ENCODE measurements at regions not wholly inside any gene's neighbourhood (a gene's known extent, or its start where the extent isn't known, plus 50 kb on each side); places are given as distances from the start of the nearest gene placed in this dataset.

DNA sequence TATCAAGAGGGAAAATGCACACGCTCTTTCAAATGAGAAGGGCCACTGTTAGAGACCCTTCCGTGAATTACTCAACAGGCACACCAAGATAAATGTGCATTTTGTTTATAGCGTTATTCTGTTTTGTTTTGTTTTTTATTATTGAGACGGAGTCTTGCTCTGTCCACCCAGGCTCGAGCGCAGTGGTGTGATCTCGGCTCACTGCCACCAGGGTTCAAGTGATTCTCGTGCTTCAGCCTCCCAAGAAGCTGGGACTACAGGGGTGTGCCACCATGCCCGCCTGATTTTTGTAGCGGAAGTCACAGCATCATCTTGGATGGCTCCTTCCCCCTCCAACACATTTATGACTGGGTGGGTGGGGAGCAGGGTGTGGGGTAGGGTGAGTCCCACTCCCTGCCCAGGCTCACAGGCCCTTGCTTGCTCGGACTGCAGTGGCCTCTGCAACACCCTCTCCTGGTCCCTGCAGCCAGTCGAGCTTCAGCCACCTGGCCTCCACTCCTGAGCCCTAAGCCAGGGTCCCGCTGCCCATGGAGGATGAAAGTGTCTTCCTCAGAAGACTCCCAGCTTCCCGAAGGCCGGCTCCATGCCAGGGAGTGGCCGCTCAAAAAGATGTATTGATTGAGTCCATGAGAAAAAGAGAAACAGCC lies 68.0 kb downstream of the RTL6 start:
- H3K9me3 ChIP-seq (ENCODE audit: low read depth, low read length), result no peaks in the 10 kb centered on the region
- DNase-seq (ENCODE audit: insufficient read length, low spot score, missing footprints), result peak; percentile 42
- H3K79me2 ChIP-seq (ENCODE audit: insufficient read depth, low read length), result no peaks in the 10 kb centered on the region
- no peak overlapping the region for H3K4me2 ChIP-seq (ENCODE audit: insufficient read depth, low read length)
- H3K4me3 ChIP-seq (ENCODE audit: insufficient read depth, low read length), result no peak overlapping the region
- H3K27me3 ChIP-seq (ENCODE audit: insufficient read depth, low read length), result peaks cover 24% of the 10 kb centered on the region
- no peak overlapping the region for H2AFZ ChIP-seq (ENCODE audit: low read length)
- TF ChIP-seq, protein P1, sequence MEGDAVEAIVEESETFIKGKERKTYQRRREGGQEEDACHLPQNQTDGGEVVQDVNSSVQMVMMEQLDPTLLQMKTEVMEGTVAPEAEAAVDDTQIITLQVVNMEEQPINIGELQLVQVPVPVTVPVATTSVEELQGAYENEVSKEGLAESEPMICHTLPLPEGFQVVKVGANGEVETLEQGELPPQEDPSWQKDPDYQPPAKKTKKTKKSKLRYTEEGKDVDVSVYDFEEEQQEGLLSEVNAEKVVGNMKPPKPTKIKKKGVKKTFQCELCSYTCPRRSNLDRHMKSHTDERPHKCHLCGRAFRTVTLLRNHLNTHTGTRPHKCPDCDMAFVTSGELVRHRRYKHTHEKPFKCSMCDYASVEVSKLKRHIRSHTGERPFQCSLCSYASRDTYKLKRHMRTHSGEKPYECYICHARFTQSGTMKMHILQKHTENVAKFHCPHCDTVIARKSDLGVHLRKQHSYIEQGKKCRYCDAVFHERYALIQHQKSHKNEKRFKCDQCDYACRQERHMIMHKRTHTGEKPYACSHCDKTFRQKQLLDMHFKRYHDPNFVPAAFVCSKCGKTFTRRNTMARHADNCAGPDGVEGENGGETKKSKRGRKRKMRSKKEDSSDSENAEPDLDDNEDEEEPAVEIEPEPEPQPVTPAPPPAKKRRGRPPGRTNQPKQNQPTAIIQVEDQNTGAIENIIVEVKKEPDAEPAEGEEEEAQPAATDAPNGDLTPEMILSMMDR (IDR thresholded peaks at IDR 0.05; ENCODE audit: extremely low read depth, low read depth, low read length), result no peak
- no peaks in the 10 kb centered on the region for H3K36me3 ChIP-seq (ENCODE audit: insufficient read depth, low read length)
- H3K27ac ChIP-seq (ENCODE audit: low read depth, low read length), result no peak overlapping the region
- no peaks in the 10 kb centered on the region for H4K20me1 ChIP-seq (ENCODE audit: insufficient read depth, low read length)
- H3K4me1 ChIP-seq (ENCODE audit: insufficient read depth, low read length), result no peaks in the 10 kb centered on the region

DNA sequence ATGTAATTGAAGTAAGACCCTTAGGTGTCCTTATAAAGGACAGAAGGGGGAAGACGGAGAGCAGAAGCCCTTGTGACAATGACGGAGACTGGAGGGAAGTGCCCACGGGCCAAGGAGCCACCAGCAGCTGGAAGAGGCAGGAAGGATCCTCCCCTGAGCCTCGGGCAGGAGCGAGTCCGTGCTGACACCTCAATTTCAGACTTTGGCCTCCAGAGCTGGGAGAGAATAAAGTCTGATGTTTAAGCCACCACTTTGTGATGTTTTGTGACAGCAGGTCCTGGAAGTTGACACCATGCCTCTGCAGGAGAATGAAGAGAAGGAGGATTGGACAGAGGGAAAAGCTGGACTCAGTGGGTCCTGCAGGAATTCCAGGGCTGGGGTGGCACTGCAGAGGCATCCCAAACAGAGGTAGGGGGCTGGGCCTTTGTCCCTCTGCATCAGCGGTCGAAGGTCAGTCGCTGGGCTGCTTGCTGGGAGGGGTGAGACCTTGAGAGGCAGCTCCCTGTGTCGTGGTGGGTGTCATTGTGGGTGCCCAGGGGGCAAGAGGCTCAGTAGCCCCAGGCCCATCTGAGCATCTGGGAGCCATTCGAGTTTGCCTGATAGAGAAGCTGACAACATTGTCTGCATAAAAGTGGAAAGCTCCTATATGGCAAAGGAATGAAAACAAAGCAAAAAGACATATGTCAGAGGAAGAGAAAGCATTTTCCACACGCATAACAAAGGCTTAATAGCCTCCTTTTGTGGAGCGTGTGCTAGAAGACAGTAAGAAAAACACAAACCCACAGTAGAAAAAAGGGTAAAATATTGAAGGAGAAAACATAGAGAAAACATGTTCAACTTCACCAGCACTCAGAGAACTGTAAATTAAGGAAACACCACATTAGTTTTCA lies 68.8 kb downstream of the RTL6 start:
- no peak overlapping the region for H3K27ac ChIP-seq (ENCODE audit: low read depth, low read length)
- H2AFZ ChIP-seq (ENCODE audit: low read length), result no peak overlapping the region
- no peak overlapping the region for H3K4me2 ChIP-seq (ENCODE audit: insufficient read depth, low read length)
- TF ChIP-seq, protein P1 (IDR thresholded peaks at IDR 0.05; ENCODE audit: extremely low read depth, low read depth, low read length), result no peak
- H3K79me2 ChIP-seq (ENCODE audit: insufficient read depth, low read length), result no peaks in the 10 kb centered on the region
- H3K9me3 ChIP-seq (ENCODE audit: low read depth, low read length), result no peaks in the 10 kb centered on the region
- peaks cover 17% of the 10 kb centered on the region for H3K27me3 ChIP-seq (ENCODE audit: insufficient read depth, low read length)
- H3K36me3 ChIP-seq (ENCODE audit: insufficient read depth, low read length), result no peaks in the 10 kb centered on the region
- no peaks in the 10 kb centered on the region for H3K4me1 ChIP-seq (ENCODE audit: insufficient read depth, low read length)
- H4K20me1 ChIP-seq (ENCODE audit: insufficient read depth, low read length), result no peaks in the 10 kb centered on the region
- no peak overlapping the region for H3K4me3 ChIP-seq (ENCODE audit: insufficient read depth, low read length)
- peak; percentile 48 for DNase-seq (ENCODE audit: insufficient read length, low spot score, missing footprints)

DNA sequence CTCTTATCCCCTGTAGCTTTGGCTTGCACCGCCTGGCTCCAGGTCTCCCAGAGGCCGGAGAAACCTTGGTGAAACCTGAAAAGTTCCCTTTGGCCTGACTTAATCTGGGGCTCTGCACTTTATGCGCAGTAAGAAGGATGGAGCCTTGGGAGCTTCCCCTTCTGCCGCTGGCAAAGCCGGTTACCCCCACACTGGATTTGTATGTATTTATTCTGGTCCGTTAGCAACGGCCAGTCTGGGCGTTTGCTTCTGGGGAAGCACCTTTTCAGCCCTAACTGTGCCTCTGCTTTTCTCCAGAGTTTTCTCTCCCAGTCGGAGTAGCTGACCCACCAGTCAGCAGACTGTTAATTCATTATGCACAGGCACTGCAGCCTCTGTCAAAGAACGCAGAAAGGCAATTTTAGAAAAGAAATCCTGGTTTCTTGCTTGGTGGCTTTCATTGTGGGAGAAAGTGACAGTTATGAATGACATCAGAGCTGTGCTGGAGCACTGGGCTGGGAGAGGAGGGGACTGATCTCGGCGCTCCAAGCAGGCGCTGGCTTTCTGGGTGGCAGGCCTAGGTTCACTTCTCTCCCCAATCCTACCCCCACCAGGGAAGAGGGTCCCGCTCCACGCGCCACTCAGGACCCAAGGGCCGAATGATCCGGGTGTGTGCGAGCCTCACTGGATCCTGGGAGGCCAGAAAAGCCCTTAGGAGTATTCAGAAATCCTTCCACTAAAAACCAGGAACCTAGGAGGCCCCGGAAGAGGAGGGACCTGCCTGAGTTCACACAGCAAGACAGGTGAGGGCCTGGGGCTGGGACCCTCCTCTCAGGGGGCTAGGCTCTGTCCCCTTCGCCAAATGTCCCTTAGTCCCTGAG lies 70.2 kb downstream of the RTL6 start:
- H3K9me3 ChIP-seq (ENCODE audit: low read depth, low read length), result no peaks in the 10 kb centered on the region
- no peak overlapping the region for H3K27ac ChIP-seq (ENCODE audit: low read depth, low read length)
- TF ChIP-seq, protein P1 (IDR thresholded peaks at IDR 0.05; ENCODE audit: extremely low read depth, low read depth, low read length), result no peak
- no peak overlapping the region for H3K4me2 ChIP-seq (ENCODE audit: insufficient read depth, low read length)
- H3K4me3 ChIP-seq (ENCODE audit: insufficient read depth, low read length), result no peak overlapping the region
- H3K79me2 ChIP-seq (ENCODE audit: insufficient read depth, low read length), result no peaks in the 10 kb centered on the region
- H2AFZ ChIP-seq (ENCODE audit: low read length), result no peak overlapping the region
- peaks cover 14% of the 10 kb centered on the region for H3K27me3 ChIP-seq (ENCODE audit: insufficient read depth, low read length)
- no peaks in the 10 kb centered on the region for H4K20me1 ChIP-seq (ENCODE audit: insufficient read depth, low read length)
- no peaks in the 10 kb centered on the region for H3K36me3 ChIP-seq (ENCODE audit: insufficient read depth, low read length)
- peak; percentile 36 for DNase-seq (ENCODE audit: insufficient read length, low spot score, missing footprints)
- no peaks in the 10 kb centered on the region for H3K4me1 ChIP-seq (ENCODE audit: insufficient read depth, low read length)

Measured in osteoblast (primary cell).